Caki2 (cell line): ENCODE measurements at regions not wholly inside any gene's neighbourhood (a gene's known extent, or its start where the extent isn't known, plus 50 kb on each side); places are given as distances from the start of the nearest gene placed in this dataset.

Experiments used
- DNase-seq: peaks from one replicate; pipeline ENCODE4 v3.0.0-alpha.2; 2015; ENCODE audit warnings: low read depth
- in situ Hi-C: cut with HindIII; loops from 2 replicates; pipeline ENCODE4 v1.10.0; 2016; ENCODE audit warnings: low sequenced_read_pairs, low pct_unique_long_range_greater_than_20kb, mixed read lengths

DNA sequence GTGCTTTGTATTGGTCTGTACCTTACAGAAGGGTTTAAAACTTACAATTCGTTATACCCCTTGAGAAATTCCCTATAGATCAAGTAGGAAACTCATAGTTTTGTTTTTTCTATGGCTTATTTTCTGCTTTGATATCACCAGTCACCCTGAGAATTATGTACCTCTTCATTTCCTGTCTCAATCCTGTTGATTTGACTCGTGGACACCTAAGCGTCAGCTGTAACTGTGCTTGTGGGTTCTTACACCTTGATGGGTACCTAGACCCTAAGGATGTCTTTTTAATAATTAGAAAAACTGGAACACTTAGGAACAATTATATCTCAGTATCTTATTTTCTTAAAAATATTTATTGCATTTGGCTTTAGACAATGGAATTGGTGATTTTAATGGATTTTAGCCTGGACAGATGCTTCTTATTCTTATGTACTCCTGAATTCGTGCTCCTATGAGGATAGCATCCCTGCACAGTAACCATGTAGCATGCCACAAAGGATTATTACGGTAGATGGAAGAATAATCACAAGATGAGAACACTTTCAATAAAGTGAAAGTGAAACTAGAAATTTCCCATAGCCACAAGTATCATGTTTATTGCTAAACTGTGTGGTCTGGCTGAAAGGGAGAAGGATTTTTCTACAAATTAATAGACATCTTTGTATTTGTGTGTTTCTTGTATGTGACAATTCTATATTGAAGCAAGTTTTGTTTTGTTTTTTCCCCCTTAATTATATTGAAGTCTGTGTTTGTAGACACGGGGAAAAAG is 1920.3 kb upstream of the WWC1 start:
- in situ Hi-C loops = no loop called here
- peak; percentile 14 for DNase-seq

DNA sequence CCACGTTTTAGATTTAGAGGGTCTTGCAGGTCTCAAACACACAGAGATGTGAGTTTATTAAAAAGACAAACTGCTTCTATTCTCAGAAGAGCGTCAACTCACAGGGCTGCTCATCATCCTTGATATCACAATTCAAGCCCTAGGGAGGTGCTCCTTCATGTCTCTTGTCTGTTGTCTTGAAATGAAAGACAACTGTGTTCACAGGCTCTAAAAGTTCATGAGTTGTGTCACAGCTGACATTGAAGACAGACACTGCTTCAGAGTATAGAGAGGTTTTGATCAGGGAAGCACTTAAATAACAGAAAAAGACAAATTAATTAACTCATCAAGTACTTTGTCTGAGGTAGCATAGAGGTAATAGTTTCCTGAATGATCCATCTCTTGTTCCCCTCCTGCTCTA is 1917.6 kb upstream of the WWC1 start:
- DNase-seq = no peak
- in situ Hi-C loops = no loop called here

DNA sequence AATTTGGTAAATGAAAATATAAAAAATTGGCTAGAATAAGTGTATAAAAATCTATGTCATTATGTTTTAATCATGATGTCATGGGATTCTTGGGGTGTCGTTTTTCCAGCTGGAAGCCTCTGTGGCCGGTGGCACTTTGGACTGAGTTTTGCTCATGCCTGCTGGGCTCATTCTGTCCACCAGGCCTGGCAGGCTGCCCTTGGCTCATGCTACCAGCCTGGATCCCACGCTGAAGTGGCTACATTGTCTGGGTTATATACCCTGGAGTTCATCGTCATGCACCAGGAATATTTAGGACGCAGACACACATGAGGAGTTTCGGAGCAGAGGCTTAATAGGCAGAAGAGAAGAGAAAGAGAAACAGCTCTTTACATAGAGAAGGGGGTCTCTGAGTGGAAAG is 1913.7 kb upstream of the WWC1 start:
- in situ Hi-C loops = no loop called here
- DNase-seq = no peak

DNA sequence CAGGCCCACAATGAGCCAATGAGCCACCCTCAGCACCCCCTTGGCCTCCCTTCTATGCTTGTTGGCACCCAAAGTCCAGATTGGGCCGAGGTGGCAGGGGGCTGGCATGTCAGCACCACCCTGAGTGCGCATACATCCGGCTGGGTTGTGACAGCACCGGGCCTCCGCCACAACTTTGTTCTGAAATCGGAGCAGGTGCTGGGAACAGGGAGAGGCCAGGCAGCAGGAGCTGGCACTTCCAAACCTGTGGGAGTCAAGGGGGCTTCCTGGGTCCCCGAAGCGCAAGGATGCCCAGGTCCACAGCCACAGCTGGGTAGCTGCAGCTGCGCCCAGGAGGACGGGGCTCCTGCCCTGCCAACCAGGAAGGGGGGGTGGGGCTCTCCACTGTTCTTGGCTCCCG is 1911.9 kb upstream of the WWC1 start:
- DNase-seq = no peak
- in situ Hi-C loops = no loop called here

DNA sequence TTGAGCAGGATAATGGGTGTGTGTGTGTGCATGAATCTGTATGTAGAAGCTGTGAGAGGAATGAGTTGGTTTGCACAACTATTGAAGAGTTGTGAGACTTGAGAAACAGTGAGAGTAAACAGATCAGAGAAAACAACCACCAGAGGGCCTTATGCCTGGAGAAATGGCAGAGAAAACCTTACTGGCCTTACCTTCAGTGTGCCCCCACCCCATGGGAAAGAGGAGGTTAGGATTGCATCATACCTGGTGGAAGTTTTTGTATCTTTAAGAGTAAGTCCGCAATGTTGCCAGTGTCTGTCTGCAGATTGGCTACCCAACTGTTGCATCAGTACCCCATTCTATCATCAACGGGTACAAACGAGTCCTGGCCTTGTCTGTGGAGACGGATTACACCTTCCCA is 1909.4 kb upstream of the WWC1 start:
- in situ Hi-C loops = no loop called here

DNA sequence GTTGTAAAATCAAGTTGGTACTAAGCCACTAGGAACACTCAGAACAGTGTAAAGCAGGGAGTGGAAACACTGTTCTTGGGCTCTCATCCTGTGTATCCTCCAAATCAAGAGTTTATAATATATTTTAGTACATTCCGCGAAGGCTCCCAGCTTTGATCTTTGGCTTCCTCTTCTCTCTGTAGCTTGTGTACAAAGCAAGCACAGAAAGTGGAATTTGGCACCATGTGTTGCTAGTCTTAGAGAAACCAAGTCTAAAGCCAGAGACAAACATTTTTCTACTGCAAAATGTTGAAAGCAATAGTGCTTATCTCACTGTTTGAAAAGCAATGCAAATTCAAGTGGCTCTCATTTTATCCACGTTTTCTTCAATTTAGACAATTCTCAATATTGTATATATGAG is 1893.3 kb upstream of the WWC1 start:
- in situ Hi-C loops = no loop called here
- DNase-seq = no peak

More for the DNA sequence above, 1909.4 kb upstream of the WWC1 start:
- DNase-seq = no peak

DNA sequence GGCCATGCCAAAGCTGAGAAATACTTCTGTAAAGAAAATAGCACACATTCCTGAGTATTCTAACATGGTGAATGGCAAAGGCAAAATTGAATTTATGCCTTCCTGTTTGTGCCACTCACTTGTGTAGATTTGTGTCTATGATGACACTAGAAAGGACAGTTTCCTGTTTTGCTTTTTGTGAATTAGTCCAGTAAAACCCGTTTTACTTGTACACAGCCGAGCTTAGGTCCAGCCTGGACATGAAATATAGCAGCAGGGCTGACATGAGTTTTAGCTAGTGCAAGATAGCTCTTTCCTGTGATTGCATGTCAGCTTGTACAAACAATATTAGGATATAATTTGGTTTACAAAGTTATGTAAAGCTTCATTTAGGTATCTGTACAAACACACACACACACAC is 1891.7 kb upstream of the WWC1 start:
- in situ Hi-C loops = no loop called here
- no peak for DNase-seq

DNA sequence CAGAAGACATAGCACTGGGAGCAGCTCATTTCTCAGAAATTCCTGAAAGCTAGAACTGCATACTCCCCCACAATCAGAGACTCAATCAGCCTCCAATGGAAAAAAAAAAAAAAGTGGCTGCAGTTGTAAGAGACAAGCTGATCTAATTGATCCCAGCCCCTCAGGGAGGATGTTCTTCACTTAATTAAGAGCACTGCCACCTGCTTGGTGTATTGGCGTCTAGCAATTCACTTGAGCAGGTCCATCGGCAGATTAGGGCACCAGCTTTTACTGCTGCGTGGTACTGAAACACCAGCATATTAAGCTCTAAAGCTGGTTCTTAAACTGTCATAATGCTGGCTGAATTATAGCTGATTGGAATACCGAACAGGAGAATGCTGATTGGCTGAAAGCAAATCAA is 1890.1 kb upstream of the WWC1 start:
- in situ Hi-C loops = no loop called here
- DNase-seq = no peak

DNA sequence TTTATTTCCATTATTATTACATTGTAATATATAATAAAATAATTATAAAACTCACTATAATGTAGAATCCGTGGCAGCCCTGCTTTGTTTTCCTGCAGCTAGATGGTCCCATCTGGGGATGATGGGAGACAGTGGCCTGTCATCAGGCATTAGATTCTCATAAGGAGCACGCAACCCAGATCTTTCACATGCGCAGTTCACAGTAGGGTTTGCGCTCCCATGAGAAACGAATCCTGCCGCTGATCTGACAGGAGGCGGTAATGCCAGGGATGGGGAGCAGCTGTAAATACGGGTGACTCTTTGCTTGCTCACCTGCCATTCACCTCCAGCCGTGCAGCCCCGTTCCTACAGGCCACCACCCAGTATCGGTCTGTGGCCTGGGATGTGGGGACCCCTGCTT is 1879.3 kb upstream of the WWC1 start:
- DNase-seq = no peak
- in situ Hi-C loops = no loop called here

DNA sequence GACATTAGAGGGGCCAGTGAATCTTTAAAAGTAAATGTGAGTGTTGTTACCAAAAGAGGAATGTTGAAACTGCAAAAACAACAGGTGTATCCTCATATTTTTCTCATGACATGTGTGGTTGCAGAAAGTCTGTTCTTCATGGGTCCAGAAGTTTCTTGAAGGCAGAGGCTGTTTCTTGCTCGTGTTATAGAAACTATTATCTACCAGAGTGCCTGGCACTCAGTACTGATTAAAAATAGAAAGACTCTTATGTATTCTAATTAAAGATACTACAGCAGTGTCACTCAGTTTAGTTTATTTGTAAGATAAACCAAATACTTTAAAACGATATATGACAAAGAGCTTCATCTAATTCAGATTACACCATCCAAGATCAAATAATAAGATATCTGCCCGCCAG is 1864.2 kb upstream of the WWC1 start:
- DNase-seq = no peak
- in situ Hi-C loops = no loop called here

DNA sequence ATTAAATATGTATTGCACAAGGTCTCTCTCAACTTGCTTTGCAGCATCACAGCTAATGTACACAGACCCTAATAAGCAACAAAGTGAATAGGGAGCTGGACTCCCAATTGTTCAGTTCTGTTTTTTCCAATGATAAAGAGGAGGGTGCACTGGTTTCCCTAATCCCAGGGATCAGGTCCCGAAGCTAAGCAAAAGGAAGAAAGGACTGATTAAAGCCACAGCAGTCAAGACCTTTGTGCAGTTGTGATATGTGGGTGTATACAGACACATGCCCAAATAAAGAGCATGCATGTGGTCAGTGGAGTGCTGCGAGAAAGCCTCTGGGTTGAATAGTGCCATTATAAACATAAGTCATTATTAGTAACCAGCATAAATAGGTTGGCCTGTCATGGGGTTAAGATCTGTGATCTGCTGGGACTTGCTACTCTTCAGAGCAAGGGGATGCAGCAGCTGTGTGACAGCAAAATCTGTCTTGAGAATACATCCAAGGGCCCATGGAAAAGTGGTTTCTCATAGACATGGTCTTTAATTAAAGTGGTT is 1863.1 kb upstream of the WWC1 start:
- DNase-seq = no peak
- in situ Hi-C loops = no loop called here

DNA sequence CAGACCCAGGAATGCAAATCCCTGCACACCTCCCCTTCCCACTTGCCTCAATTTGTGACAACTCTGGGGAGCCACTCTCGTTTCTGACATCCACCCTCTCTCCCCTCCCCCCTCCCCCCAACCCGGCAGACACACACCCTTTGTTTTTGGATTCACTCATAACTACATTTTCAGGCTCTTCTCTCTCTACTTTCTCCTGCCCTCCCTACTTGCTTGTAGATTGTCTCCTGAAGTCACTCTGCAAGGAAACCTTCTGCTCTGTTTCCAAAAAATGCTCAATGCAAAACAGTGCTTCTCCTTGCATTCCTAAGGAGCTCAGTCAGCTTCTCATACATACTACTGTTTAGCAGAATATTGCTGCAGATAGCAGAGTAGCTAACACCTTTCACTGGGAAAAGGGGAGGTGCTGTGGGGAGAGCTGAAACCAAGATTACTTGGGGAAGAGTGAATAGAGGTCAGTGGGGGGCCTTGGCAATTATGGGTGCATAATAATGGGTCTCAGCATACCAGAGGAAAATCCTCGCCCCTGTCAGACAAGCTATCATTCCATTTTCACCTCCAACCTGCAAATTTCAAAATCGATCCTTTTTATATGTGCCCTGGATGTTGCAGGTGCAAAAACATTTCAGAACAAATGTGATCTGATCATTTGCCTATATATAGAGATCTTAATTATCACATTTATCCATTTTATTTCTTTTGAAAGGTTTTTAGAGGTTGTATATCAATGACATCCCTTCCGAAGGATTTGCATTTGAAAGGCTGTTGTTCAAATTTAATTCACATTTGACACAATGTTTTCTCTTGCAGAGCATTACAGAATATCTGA is 1860.7 kb upstream of the WWC1 start:
- no peak for DNase-seq
- in situ Hi-C loops = no loop called here

DNA sequence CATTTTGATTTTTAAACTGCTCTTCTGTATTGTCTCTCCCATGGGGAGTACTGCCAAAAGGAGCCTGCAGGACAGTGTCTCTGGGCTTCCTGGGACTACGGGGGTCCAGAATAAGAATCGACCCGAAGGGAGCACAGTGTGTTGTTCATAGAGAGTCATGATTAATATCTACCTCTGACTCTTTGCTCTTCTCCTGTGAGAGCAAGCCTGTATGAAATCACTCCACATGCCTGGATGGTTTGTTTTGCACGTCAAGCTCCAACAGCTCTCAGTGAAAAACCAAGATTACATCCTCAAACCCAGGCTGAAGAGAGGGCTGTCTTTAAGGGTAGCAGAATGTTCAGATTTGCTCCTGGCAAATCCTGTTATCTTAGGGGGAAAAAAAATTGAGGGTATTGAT is 1860.0 kb upstream of the WWC1 start:
- DNase-seq = no peak
- in situ Hi-C loops = no loop called here

DNA sequence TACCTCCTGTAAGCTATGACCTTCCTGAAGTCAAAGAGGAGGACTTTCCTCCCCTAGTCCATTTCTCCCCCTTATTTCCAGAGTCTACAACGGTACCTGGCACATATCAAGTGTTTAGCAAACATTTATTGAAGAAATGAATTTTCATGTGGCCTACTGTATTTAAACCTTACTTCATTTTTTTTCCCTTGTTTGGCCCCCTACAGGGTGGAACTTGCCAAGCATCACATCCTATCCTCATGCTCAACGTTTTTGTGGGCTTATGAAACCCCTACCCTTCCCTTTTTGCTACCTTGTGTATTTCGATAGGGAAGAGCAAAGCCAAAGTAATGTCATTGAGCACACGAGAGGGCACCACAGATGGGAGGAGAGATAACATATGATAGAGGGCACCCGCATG is 1857.8 kb upstream of the WWC1 start:
- in situ Hi-C loops = no loop called here
- DNase-seq = no peak

DNA sequence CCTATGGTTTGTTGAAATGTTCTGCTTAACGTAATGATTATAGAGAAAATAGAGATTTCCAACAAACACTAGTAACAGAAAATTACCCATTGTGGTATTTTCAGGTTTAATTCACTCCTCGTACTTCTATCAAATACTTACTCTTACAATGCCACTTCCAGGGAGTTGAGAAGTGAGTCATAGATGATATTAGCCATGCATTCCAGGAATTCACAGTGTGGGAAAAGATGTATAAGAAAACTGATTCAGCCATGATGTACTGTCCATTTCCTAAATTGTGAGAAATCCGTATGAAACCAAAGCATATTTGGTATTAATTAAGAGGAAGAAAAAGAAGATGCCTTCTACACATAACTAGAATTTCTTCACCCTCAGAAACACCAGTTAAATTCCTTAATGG is 1854.6 kb upstream of the WWC1 start:
- in situ Hi-C loops = no loop called here

DNA sequence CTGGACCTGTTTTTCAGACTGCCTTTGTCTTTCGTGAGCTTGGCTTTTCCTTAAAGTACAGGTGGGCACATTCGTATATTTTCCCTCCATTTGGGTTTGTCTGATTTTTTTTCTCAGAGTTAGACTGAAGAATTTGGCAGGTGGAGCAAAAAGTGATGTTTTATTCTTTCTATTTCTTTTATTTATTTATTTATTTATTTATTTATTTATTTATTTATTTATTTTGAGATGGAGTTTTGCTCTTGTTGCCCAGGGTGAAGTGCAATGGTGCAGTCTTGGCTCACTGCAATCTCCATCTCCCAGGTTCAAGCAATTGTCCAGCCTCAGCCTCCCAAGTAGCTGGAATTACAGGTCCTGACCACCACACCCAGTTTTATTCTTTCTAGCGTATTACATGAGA is 1805.1 kb upstream of the WWC1 start:
- in situ Hi-C loops = no loop called here
- DNase-seq = no peak

More for the DNA sequence above, 1854.6 kb upstream of the WWC1 start:
- DNase-seq = peak; percentile 13

DNA sequence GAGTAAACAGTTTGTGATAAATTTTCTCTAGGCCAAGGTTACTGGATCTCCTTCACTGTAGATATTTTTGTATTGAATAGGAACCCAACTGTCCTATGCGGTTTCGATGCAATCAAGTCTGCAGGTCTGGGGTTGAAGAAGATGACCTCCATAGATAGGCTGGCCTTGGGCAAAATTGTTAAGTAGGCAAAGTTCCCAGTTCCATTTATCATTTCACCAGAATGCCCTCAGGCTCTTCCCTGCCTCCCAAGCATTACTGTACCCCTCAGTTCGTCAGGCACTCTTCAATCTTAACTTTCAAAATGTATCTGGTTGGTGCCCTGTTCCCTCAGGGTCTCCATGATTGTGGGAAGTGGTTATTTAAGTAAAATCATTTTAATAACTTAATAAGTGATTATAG is 1802.9 kb upstream of the WWC1 start:
- in situ Hi-C loops = no loop called here
- DNase-seq = no peak

DNA sequence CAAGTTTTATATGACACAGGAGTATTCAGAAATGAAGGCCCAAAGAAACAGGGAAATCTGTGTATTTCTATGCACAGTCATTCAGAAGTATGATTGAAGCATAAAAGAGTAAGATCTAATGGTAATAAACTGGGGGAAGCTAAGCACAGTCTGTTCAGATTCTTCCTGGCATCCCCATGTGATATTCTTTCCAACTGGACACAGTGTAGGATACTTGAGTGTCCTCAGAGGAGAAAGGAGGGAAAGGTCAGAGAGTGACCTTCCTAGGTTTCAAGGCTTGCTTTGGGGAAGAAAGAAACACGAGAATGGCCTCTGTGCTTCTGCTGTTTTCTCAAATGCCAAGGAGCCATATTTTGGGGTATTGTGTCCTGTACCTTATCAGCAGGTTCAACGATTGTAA is 1798.4 kb upstream of the WWC1 start:
- in situ Hi-C loops = no loop called here
- no peak for DNase-seq

DNA sequence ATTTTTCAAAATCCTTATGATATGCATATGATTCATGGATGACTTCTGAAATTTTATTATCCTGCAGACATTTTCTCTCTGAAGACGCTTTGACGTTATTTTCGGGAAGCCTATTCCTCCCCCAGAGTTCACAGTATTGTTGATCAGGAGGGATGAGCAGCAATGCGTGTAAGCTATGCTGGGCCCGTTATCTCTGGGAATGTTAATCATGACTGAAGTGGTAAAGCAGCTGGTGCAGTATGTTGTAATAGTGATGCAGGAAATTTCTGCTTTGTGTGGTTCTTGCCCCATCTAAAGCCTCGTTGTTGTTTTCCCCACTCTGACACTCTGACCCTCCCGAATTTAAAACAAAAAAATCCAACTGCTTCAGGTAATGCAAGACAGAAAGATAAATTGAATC is 1797.8 kb upstream of the WWC1 start:
- DNase-seq = no peak
- in situ Hi-C loops = no loop called here
